ENCODE measurements at regions not wholly inside any gene's neighbourhood (a gene's known extent, or its start where the extent isn't known, plus 50 kb on each side); places are given as distances from the start of the nearest gene placed in this dataset.

GRCh38 chr4:144465546-144465945 is 180.4 kb upstream of the HHIP start:
- no peak overlapping the region for H3K27ac Mint-ChIP-seq

DNA sequence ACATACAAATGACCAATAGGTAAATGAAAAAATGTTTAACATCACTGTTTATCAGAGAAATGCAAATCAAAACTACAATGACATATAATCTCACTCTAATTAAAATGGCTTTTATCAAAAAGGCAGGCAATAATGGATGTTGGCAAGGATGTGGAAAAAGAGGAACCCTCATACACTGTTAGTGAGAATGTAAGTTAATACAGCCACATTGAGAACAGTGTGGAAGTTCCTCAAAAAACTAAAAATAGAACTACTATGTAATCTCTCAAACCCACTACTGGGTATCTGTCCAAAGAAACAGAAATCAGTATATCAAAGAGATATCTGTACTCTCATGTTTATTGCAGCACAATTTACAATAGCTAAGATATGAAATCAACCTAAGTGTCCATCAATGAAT is 165.9 kb upstream of the HHIP start:
- H3K9me3 Mint-ChIP-seq: peaks cover 37% of the 10 kb centered on the region

More at GRCh38 chr4:144465546-144465945, 180.4 kb upstream of the HHIP start:
- DNase-seq (ENCODE audit: low spot score) (no peak), ATAC-seq (no peak)
- no peak for TF ChIP-seq TEAD4 (CRISPR knock-in tag; IDR thresholded peaks at IDR 0.05)
- TF ChIP-seq ZNF396 (CRISPR knock-in tag; IDR thresholded peaks at IDR 0.05; ENCODE audit: borderline replicate concordance): no peak
- no peak for TF ChIP-seq ZNF138 (CRISPR knock-in tag; conservative IDR thresholded peaks at IDR 0.05)
- no peak for TF ChIP-seq ZBTB21 (CRISPR knock-in tag; IDR thresholded peaks at IDR 0.05; ENCODE audit: borderline replicate concordance)
- TF ChIP-seq CDX4 (CRISPR knock-in tag; IDR thresholded peaks at IDR 0.05; ENCODE audit: borderline replicate concordance): no peak
- TF ChIP-seq, protein P1, sequence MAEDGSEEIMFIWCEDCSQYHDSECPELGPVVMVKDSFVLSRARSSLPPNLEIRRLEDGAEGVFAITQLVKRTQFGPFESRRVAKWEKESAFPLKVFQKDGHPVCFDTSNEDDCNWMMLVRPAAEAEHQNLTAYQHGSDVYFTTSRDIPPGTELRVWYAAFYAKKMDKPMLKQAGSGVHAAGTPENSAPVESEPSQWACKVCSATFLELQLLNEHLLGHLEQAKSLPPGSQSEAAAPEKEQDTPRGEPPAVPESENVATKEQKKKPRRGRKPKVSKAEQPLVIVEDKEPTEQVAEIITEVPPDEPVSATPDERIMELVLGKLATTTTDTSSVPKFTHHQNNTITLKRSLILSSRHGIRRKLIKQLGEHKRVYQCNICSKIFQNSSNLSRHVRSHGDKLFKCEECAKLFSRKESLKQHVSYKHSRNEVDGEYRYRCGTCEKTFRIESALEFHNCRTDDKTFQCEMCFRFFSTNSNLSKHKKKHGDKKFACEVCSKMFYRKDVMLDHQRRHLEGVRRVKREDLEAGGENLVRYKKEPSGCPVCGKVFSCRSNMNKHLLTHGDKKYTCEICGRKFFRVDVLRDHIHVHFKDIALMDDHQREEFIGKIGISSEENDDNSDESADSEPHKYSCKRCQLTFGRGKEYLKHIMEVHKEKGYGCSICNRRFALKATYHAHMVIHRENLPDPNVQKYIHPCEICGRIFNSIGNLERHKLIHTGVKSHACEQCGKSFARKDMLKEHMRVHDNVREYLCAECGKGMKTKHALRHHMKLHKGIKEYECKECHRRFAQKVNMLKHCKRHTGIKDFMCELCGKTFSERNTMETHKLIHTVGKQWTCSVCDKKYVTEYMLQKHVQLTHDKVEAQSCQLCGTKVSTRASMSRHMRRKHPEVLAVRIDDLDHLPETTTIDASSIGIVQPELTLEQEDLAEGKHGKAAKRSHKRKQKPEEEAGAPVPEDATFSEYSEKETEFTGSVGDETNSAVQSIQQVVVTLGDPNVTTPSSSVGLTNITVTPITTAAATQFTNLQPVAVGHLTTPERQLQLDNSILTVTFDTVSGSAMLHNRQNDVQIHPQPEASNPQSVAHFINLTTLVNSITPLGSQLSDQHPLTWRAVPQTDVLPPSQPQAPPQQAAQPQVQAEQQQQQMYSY (CRISPR knock-in tag; IDR thresholded peaks at IDR 0.05): no peak
- TF ChIP-seq, protein P2, sequence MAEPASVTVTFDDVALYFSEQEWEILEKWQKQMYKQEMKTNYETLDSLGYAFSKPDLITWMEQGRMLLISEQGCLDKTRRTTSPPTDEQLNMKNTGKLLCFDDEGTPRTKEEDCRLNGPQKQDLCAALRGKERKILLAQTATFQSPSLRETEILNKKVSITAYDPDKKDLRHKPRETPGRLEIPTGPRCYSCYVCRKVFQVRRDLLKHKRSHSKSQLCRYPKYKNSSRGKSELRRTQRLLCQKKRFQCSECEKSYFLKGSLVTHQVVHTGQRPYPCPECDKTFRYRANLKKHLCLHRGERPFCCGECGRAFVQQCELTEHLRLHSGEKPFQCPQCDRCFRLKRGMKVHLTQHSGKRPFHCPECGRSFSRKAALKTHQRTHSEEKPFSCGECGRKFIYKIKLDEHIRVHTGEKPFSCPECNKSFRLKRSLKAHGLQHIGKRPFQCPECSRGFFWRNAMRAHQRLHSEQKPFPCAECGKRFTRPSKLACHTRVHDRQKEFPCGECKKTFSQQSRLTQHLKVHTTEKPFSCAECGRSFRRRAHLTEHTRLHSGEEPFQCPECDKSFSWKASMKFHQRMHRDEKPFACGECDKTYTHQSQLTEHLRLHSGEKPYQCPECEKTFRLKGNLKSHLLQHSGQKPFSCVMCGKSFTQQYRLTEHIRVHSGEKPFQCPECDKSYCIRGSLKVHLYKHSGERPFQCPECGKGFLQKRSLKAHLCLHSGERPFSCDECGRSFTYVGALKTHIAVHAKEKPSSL (CRISPR knock-in tag; conservative IDR thresholded peaks at IDR 0.05): no peak
- ChIA-PET POLR2A (no interaction called here), CTCF (no interaction called here)
- Mint-ChIP-seq H3K4me3 (no peak overlapping the region), H3K9me3 (no peaks in the 10 kb centered on the region), H3K36me3 (no peaks in the 10 kb centered on the region), H3K27me3 (ENCODE audit: low read depth) (no peaks in the 10 kb centered on the region), H3K4me1 (0 out of 2 replicates have a peak, but pooled peaks cover 3% of the 10 kb centered on the region)

More for the DNA sequence above, 165.9 kb upstream of the HHIP start:
- POLR2A ChIA-PET: no interaction called here
- no peaks in the 10 kb centered on the region for H3K27me3 Mint-ChIP-seq (ENCODE audit: low read depth)
- H3K4me1 Mint-ChIP-seq: no peaks in the 10 kb centered on the region
- CTCF ChIA-PET: no interaction called here
- H3K27ac Mint-ChIP-seq: no peak overlapping the region
- peaks cover 14% of the 10 kb centered on the region for H3K36me3 Mint-ChIP-seq
- DNase-seq (ENCODE audit: low spot score) (no peak), ATAC-seq (no peak)
- TF ChIP-seq ARID4B (CRISPR knock-in tag; IDR thresholded peaks at IDR 0.05; ENCODE audit: borderline replicate concordance) (no peak), PRRX2 (CRISPR knock-in tag; IDR thresholded peaks at IDR 0.05) (no peak), ATF1 (CRISPR knock-in tag; IDR thresholded peaks at IDR 0.05) (no peak), CREB1 (CRISPR knock-in tag; IDR thresholded peaks at IDR 0.05) (no peak), ZNF671 (CRISPR knock-in tag; IDR thresholded peaks at IDR 0.05) (no peak), RELA (CRISPR knock-in tag; IDR thresholded peaks at IDR 0.05; ENCODE audit: borderline replicate concordance) (no peak), IRF2 (CRISPR knock-in tag; IDR thresholded peaks at IDR 0.05; ENCODE audit: borderline replicate concordance, low read depth) (no peak)
- H3K4me3 Mint-ChIP-seq: no peak overlapping the region

Data from WTC11 (cell line).